ENCODE measurements at regions not wholly inside any gene's neighbourhood (a gene's known extent, or its start where the extent isn't known, plus 50 kb on each side); places are given as distances from the start of the nearest gene placed in this dataset.

- H3K27me3 Mint-ChIP-seq: peaks cover 10% of the 10 kb centered on the region
Observed at GRCh38 chr2:120491111-120491625, 145.2 kb downstream of the INHBB start.

GRCh38 chr2:120493231-120493630 lies 147.3 kb downstream of the INHBB start:
- H3K4me3 ChIP-seq (ENCODE audit: control extremely low read depth in 1 of 5, extremely low read depth in 1 of 5, insufficient read depth in 1 of 5, low read depth in 2 of 5, low read length in 4 of 5): no peak overlapping the region
- H3K4me2 ChIP-seq (replicated peaks; ENCODE audit: low read depth, low read length, poor library complexity, severe bottlenecking): no peak overlapping the region
- no peaks in the 10 kb centered on the region for H3K4me1 ChIP-seq (ENCODE audit: control insufficient read depth in 2 of 2, insufficient read depth in 2 of 2, low read length in 2 of 2)
- 0% methylated on average over 1 of the region's 5 CpGs for WGBS (ENCODE audit: insufficient coverage)
- peaks cover 0 to 3% (median 0%) of the 10 kb centered on the region in 4 experiments for H3K27me3 ChIP-seq (replicated peaks in 1 of 4; ENCODE audit: control extremely low read depth in 1 of 4, control insufficient read depth in 3 of 4, insufficient read depth in 4 of 4, low read length in 3 of 4)
- no peaks in the 10 kb centered on the region for H3K36me3 ChIP-seq (replicated peaks in 1 of 2; ENCODE audit: control extremely low read depth in 1 of 2, control insufficient read depth in 1 of 2, extremely low read depth in 1 of 2, insufficient read depth in 2 of 2, low read length in 1 of 2)
- no peak for DNase-seq
- Mint-ChIP-seq H3K4me1 (no peaks in the 10 kb centered on the region), H3K4me3 (no peak overlapping the region), H3K27me3 (peaks cover 8% of the 10 kb centered on the region), H3K27ac (no peak overlapping the region), H3K9me3 (ENCODE audit: insufficient read depth) (no peaks in the 10 kb centered on the region)
- no peaks in the 10 kb centered on the region for H3K79me2 ChIP-seq (ENCODE audit: control insufficient read depth, insufficient read depth, low read length)
- H3K9ac ChIP-seq (ENCODE audit: low read length): no peak overlapping the region
- ATAC-seq (ENCODE audit: low read depth): no peak
- no peaks in the 10 kb centered on the region for H4K20me1 ChIP-seq (ENCODE audit: control insufficient read depth, insufficient read depth, low read length, poor library complexity, severe bottlenecking)
- POLR2A ChIA-PET: no interaction called here
- CTCF ChIA-PET: no interaction called here
- no peak overlapping the region for H2AFZ ChIP-seq (ENCODE audit: insufficient read depth, low read depth, low read length, poor library complexity, severe bottlenecking)
- TF ChIP-seq CTCF (IDR thresholded peaks at IDR 0.05): no peak
- no peak for TF ChIP-seq EZH2 (IDR thresholded peaks at IDR 0.05; ENCODE audit: borderline replicate concordance, insufficient read depth, low read depth, low read length, poor library complexity, severe bottlenecking)
- no peak overlapping the region for H3K27ac ChIP-seq (ENCODE audit: low read length in 2 of 2)
- intact Hi-C loops (cut with micrococcal nuclease): no loop called here
- H3K9me3 ChIP-seq (ENCODE audit: control extremely low read depth in 1 of 3, control insufficient read depth in 2 of 3, insufficient read depth in 1 of 3, low read length in 2 of 3): peaks cover 0 to 2% (median 0%) of the 10 kb centered on the region in 3 donors

More at GRCh38 chr2:120491111-120491625, 145.2 kb downstream of the INHBB start:
- no peaks in the 10 kb centered on the region for H3K4me1 ChIP-seq (ENCODE audit: control insufficient read depth in 2 of 2, insufficient read depth in 2 of 2, low read length in 2 of 2)
- ATAC-seq (ENCODE audit: low read depth) (no peak), DNase-seq (no peak)
- no peaks in the 10 kb centered on the region for H3K9me3 Mint-ChIP-seq (ENCODE audit: insufficient read depth)
- H4K20me1 ChIP-seq (ENCODE audit: control insufficient read depth, insufficient read depth, low read length, poor library complexity, severe bottlenecking): no peaks in the 10 kb centered on the region
- no peaks in the 10 kb centered on the region for H3K36me3 ChIP-seq (replicated peaks in 1 of 2; ENCODE audit: control extremely low read depth in 1 of 2, control insufficient read depth in 1 of 2, extremely low read depth in 1 of 2, insufficient read depth in 2 of 2, low read length in 1 of 2)
- no peak overlapping the region for H2AFZ ChIP-seq (ENCODE audit: insufficient read depth, low read depth, low read length, poor library complexity, severe bottlenecking)
- no peak overlapping the region for H3K4me3 ChIP-seq (ENCODE audit: control extremely low read depth in 1 of 5, extremely low read depth in 1 of 5, insufficient read depth in 1 of 5, low read depth in 2 of 5, low read length in 4 of 5)
- TF ChIP-seq CTCF (IDR thresholded peaks at IDR 0.05) (no peak), EZH2 (IDR thresholded peaks at IDR 0.05; ENCODE audit: borderline replicate concordance, insufficient read depth, low read depth, low read length, poor library complexity, severe bottlenecking) (no peak)
- no peaks in the 10 kb centered on the region for H3K79me2 ChIP-seq (ENCODE audit: control insufficient read depth, insufficient read depth, low read length)
- intact Hi-C loops (cut with micrococcal nuclease): no loop called here
- H3K27me3 ChIP-seq (replicated peaks in 1 of 4; ENCODE audit: control extremely low read depth in 1 of 4, control insufficient read depth in 3 of 4, insufficient read depth in 4 of 4, low read length in 3 of 4): peaks cover 0 to 3% (median 0%) of the 10 kb centered on the region in 4 experiments
- ChIA-PET POLR2A (no interaction called here), CTCF (no interaction called here)
- no peak overlapping the region for H3K4me2 ChIP-seq (replicated peaks; ENCODE audit: low read depth, low read length, poor library complexity, severe bottlenecking)
- no peaks in the 10 kb centered on the region for H3K4me1 Mint-ChIP-seq
- no peak overlapping the region for H3K27ac ChIP-seq (ENCODE audit: low read length in 2 of 2)
- no CpG with 5 or more reads among the region's 1 CpG for WGBS (ENCODE audit: insufficient coverage)
- H3K27ac Mint-ChIP-seq: no peak overlapping the region
- no peak overlapping the region for H3K4me3 Mint-ChIP-seq
- peaks cover 0 to 2% (median 0%) of the 10 kb centered on the region in 3 donors for H3K9me3 ChIP-seq (ENCODE audit: control extremely low read depth in 1 of 3, control insufficient read depth in 2 of 3, insufficient read depth in 1 of 3, low read length in 2 of 3)
- H3K9ac ChIP-seq (ENCODE audit: low read length): no peak overlapping the region

Data from B cell (primary cell).